GM23338 (cell line): ENCODE measurements at regions not wholly inside any gene's neighbourhood (a gene's known extent, or its start where the extent isn't known, plus 50 kb on each side); places are given as distances from the start of the nearest gene placed in this dataset.

Experiments used
- CTCF ChIP-seq, 2 experiments: fragments of 200-600 bp in 1 of 2; sonication (generic) in 1 of 2; conservative IDR thresholded peaks; 2 replicates each; pipeline versions ENCODE4 v1.5.1 to v1.6.1; 2016 to 2017; ENCODE audit warnings: antibody characterized with exemption in 2 of 2, low read depth in 2 of 2, mild to moderate bottlenecking in 2 of 2, moderate library complexity in 1 of 2
- EZH2 ChIP-seq: fragments of 200-600 bp; sonication (generic); IDR thresholded peaks from one replicate; pipeline ENCODE4 v1.8.0; 2017; ENCODE audit warnings: antibody characterized with exemption, mild to moderate bottlenecking, low read depth; ENCODE audit not compliant: unreplicated experiment
- POLR2AphosphoS5 ChIP-seq: IDR thresholded peaks from 2 replicates; pipeline ENCODE4 v1.6.1; 2016; ENCODE audit warnings: antibody characterized with exemption, low read depth

DNA sequence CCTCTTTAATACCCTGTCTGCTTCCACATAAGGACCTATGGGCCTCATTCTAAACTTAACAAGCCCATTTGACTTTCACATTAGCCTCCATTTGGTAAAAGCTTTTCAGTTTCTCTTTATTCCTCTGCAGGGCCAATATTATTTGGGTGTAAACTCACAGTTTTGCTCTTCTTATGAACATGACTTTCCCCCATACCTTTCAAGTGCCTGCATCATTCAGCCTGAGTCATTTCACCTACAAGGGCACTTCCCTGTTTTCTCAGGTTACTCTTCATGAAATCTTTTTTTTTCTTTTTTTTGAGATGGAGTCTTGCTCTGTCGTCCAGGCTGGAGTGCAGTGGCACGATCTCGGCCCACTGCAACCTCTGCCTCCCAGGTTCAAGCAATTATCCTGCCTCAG is 1258.1 kb upstream of the CELF2 start:
- TF ChIP-seq CTCF (conservative IDR thresholded peaks at IDR 0.05; ENCODE audit: low read depth in 2 of 2) (no peak), EZH2 (no peak), POLR2AphosphoS5 (no peak)
